ENCODE measurements at regions not wholly inside any gene's neighbourhood (a gene's known extent, or its start where the extent isn't known, plus 50 kb on each side); places are given as distances from the start of the nearest gene placed in this dataset.

DNA sequence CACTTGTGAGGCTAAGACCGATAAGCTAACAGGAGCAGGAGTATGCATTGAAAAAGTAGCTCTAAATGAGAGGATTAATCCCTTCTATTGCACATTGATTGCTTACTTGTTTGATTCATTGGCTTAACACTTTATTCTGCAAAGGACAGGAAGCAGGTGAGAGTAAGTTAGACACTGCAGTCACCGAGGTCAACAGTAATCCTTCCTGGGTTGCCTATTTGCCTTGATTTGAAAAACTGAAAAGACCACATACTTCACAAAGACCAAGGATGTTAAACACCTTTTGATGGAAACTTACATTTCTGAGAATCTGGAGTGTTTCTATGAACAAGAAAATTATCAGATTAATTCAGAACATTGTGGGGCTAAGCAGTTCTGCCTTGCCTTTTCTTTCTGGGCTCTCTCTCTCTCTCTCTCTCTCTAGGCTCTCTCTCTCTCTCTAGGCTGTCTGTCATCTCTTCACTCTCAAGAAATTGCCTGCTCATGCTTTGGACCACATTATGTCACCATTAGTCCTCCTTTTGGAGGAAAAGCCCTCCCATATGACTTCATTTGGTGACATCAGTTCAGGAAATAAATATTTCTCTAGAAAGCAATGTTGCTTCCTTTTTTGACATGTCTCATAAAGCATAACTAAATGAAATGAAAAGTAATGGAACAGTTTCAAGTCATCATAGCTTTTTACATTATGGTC, 103.8 kb downstream of the TNFSF18 start:
- Histone ChIP-seq H3K4me1 (no peaks in the 10 kb centered on the region), H3K9me3 (no peaks in the 10 kb centered on the region), H3K4me3 (no peak overlapping the region), H3K27me3 (no peaks in the 10 kb centered on the region), H3K36me3 (no peaks in the 10 kb centered on the region), H3K9ac (ENCODE audit: low read depth in 2 of 2, low read length in 2 of 2) (no peak overlapping the region), H3K27ac (no peak overlapping the region)
- no peak for TF ChIP-seq CTCF (IDR thresholded peaks at IDR 0.05)
- no peak for DNase-seq
- intact Hi-C loops (cut with DNase I) = no loop called here

DNA sequence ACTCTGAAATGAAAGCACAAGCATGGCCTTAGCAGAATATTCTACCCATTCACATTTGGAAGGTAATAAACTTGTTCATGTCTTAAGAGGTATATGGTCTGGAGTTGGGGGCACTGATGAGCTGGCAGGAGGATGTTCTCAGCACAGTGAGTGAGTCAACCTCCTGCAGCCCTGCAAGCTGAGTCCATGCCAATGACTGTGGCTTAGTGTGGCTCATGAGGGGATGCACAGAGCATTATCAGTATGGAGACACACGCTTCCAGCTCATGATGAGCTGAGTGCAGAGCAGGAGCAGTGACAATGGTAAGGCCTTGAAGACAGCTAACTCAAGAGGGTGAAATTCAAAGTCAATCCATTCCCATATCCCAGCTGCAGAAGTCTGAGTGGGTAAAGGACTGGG, 102.3 kb downstream of the TNFSF18 start:
- Histone ChIP-seq H3K4me1 (no peaks in the 10 kb centered on the region), H3K9ac (ENCODE audit: low read depth in 2 of 2, low read length in 2 of 2) (no peak overlapping the region), H3K36me3 (no peaks in the 10 kb centered on the region), H3K27ac (no peak overlapping the region), H3K27me3 (no peaks in the 10 kb centered on the region), H3K9me3 (no peaks in the 10 kb centered on the region), H3K4me3 (no peak overlapping the region)
- no peak for DNase-seq
- intact Hi-C loops (cut with DNase I) = no loop called here
- TF ChIP-seq CTCF (IDR thresholded peaks at IDR 0.05) = no peak

- H3K9ac ChIP-seq (ENCODE audit: low read depth in 2 of 2, low read length in 2 of 2) = no peak overlapping the region
- no peak for DNase-seq
- intact Hi-C loops (cut with DNase I) = no loop called here
- H3K9me3 ChIP-seq = no peaks in the 10 kb centered on the region
- H3K27me3 ChIP-seq = no peaks in the 10 kb centered on the region
- TF ChIP-seq CTCF (IDR thresholded peaks at IDR 0.05) = no peak
- no peaks in the 10 kb centered on the region for H3K36me3 ChIP-seq
- no peaks in the 10 kb centered on the region for H3K4me1 ChIP-seq
- no peak overlapping the region for H3K4me3 ChIP-seq
- no peak overlapping the region for H3K27ac ChIP-seq
These were observed 101.6 kb downstream of the TNFSF18 start for GRCh38 chr1:172949096-172949495.

DNA sequence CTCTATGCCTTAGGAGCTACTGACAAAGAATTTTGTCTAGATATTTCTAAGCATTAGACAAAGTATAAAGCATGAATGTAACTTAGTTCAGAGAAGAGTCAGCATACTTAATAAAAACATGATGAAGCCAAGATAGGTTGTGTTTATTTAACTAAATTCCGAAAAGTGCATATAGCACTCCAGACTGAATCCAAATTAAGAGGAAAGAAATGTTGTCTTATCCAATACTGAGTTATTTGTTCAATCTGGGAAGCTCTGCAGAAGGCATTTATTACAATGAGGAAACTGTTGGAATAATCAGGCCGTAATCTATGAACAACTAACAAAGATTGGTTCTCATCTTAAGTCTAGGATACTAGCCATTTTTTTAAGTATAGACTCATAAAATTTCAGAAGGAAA, 100.2 kb downstream of the TNFSF18 start:
- no peak for DNase-seq
- H3K27me3 ChIP-seq = no peaks in the 10 kb centered on the region
- no peak overlapping the region for H3K9ac ChIP-seq (ENCODE audit: low read depth in 2 of 2, low read length in 2 of 2)
- no peak overlapping the region for H3K27ac ChIP-seq
- no peaks in the 10 kb centered on the region for H3K9me3 ChIP-seq
- TF ChIP-seq CTCF (IDR thresholded peaks at IDR 0.05) = no peak
- no peaks in the 10 kb centered on the region for H3K4me1 ChIP-seq
- no peaks in the 10 kb centered on the region for H3K36me3 ChIP-seq
- intact Hi-C loops (cut with DNase I) = no loop called here
- no peak overlapping the region for H3K4me3 ChIP-seq

DNA sequence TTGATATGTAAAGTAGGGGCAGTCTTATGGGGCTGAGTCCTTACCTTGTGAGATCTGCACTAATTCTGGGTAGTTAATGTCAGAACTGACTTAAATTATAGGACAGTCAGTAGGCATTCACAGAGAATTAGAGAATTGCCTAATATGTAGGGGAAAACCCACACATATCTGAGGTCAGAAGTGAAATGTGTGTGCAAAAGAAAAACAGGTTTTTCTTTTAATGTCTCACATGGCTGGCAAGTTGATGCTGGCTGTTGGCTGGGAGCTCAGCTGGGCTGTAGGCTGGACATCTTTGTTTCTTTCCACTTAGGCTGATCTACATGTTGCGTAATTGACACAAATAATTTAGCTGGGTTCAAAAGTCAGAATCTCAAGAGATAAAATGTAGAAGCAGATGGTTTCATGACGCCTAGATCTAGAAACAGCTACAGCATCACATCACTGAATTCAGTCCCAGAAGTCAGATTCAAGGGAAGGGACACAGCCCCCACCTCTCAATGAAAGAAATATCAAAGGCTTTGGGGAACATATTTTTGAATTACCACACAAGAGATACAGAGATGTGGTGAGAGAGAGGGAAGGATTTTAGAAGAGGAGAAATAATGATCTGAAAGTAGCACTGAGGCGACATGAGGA, 98.9 kb downstream of the TNFSF18 start:
- H3K36me3 ChIP-seq = no peaks in the 10 kb centered on the region
- H3K4me3 ChIP-seq = no peak overlapping the region
- no peaks in the 10 kb centered on the region for H3K4me1 ChIP-seq
- DNase-seq = no peak
- no peak overlapping the region for H3K9ac ChIP-seq (ENCODE audit: low read depth in 2 of 2, low read length in 2 of 2)
- no peaks in the 10 kb centered on the region for H3K27me3 ChIP-seq
- H3K9me3 ChIP-seq = no peaks in the 10 kb centered on the region
- TF ChIP-seq CTCF (IDR thresholded peaks at IDR 0.05) = no peak
- H3K27ac ChIP-seq = no peak overlapping the region
- intact Hi-C loops (cut with DNase I) = no loop called here

Measured in colonic mucosa (tissue), 4 donors.